ENCODE measurements at regions not wholly inside any gene's neighbourhood (a gene's known extent, or its start where the extent isn't known, plus 50 kb on each side); places are given as distances from the start of the nearest gene placed in this dataset.

DNA sequence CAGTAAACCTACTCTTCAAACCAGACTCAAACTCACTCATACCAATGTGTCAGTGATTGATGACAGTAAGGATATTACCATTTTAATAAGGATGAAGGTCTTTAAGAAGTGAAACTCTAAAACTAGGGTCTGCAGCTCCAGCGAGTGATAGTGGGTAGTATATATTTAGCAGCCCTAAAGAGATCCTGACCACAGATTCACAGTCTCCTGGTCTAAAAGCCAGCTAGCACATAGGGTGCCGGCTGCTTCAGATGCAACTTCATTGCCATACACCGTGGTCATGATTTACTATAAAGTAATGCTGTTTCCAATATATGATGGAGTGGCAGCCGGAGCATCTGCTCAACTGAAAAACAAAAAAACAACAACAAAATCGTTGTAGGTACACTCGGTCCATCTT, 99.6 kb upstream of the MDM1 start:
- Mint-ChIP-seq H3K36me3 (peaks cover 6% of the 10 kb centered on the region), H3K9me3 (peaks cover 13% of the 10 kb centered on the region), H3K27ac (no peak overlapping the region), H3K4me1 (peaks cover 24% of the 10 kb centered on the region), H3K27me3 (ENCODE audit: low read depth) (no peaks in the 10 kb centered on the region), H3K4me3 (no peak overlapping the region)
- ATAC-seq (no peak), DNase-seq (ENCODE audit: low spot score) (no peak)
- CTCF ChIA-PET, result no interaction called here
- POLR2A ChIA-PET, result no interaction called here
- TF ChIP-seq ZNF232 (CRISPR knock-in tag; IDR thresholded peaks at IDR 0.05) (no peak), ESRRA (CRISPR knock-in tag; IDR thresholded peaks at IDR 0.05; ENCODE audit: borderline replicate concordance) (no peak), ZNF121 (CRISPR knock-in tag; IDR thresholded peaks at IDR 0.05) (no peak), OVOL2 (CRISPR knock-in tag; IDR thresholded peaks at IDR 0.05; ENCODE audit: borderline replicate concordance) (no peak), FOXK1 (CRISPR knock-in tag; IDR thresholded peaks at IDR 0.05) (no peak), SP1 (CRISPR knock-in tag; conservative IDR thresholded peaks at IDR 0.05) (no peak)
- TF ChIP-seq, protein P1, sequence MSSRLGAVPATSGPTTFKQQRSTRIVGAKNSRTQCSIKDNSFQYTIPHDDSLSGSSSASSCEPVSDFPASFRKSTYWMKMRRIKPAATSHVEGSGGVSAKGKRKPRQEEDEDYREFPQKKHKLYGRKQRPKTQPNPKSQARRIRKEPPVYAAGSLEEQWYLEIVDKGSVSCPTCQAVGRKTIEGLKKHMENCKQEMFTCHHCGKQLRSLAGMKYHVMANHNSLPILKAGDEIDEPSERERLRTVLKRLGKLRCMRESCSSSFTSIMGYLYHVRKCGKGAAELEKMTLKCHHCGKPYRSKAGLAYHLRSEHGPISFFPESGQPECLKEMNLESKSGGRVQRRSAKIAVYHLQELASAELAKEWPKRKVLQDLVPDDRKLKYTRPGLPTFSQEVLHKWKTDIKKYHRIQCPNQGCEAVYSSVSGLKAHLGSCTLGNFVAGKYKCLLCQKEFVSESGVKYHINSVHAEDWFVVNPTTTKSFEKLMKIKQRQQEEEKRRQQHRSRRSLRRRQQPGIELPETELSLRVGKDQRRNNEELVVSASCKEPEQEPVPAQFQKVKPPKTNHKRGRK (CRISPR knock-in tag; IDR thresholded peaks at IDR 0.05; ENCODE audit: borderline replicate concordance), result no peak

DNA sequence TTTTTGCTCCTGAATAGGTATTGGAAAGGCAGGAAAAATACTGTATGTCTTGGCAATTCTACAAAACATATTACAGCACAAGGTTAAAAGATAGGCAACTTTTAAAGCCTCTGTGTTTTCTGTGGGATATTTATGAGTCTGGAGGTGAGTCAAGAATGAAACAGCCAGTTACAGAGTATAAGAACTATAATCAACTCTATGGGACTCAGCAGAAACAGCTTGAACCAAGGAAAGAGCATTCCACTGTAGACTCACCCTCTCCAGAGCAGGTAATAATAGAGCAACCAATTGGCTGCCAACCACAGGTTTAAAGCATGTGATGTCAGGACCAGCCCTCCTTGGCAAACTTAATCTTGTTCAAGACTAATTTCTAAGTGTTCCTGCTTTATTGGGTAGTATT, 100.5 kb upstream of the MDM1 start:
- DNase-seq (ENCODE audit: low spot score) (no peak), ATAC-seq (no peak)
- H3K27me3 Mint-ChIP-seq (ENCODE audit: low read depth), result no peaks in the 10 kb centered on the region
- ChIA-PET POLR2A (no interaction called here), CTCF (no interaction called here)
- TF ChIP-seq PRRX2 (CRISPR knock-in tag; IDR thresholded peaks at IDR 0.05), result no peak
- TF ChIP-seq FOXK1 (CRISPR knock-in tag; IDR thresholded peaks at IDR 0.05), result no peak
- TF ChIP-seq, protein P2, sequence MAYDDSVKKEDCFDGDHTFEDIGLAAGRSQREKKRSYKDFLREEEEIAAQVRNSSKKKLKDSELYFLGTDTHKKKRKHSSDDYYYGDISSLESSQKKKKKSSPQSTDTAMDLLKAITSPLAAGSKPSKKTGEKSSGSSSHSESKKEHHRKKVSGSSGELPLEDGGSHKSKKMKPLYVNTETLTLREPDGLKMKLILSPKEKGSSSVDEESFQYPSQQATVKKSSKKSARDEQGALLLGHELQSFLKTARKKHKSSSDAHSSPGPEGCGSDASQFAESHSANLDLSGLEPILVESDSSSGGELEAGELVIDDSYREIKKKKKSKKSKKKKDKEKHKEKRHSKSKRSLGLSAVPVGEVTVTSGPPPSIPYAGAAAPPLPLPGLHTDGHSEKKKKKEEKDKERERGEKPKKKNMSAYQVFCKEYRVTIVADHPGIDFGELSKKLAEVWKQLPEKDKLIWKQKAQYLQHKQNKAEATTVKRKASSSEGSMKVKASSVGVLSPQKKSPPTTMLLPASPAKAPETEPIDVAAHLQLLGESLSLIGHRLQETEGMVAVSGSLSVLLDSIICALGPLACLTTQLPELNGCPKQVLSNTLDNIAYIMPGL (CRISPR knock-in tag; IDR thresholded peaks at IDR 0.05), result no peak
- no peak for TF ChIP-seq NFYB (CRISPR knock-in tag; conservative IDR thresholded peaks at IDR 0.05; ENCODE audit: low read depth)
- TF ChIP-seq ATF1 (CRISPR knock-in tag; IDR thresholded peaks at IDR 0.05), result no peak
- TF ChIP-seq, protein P3, sequence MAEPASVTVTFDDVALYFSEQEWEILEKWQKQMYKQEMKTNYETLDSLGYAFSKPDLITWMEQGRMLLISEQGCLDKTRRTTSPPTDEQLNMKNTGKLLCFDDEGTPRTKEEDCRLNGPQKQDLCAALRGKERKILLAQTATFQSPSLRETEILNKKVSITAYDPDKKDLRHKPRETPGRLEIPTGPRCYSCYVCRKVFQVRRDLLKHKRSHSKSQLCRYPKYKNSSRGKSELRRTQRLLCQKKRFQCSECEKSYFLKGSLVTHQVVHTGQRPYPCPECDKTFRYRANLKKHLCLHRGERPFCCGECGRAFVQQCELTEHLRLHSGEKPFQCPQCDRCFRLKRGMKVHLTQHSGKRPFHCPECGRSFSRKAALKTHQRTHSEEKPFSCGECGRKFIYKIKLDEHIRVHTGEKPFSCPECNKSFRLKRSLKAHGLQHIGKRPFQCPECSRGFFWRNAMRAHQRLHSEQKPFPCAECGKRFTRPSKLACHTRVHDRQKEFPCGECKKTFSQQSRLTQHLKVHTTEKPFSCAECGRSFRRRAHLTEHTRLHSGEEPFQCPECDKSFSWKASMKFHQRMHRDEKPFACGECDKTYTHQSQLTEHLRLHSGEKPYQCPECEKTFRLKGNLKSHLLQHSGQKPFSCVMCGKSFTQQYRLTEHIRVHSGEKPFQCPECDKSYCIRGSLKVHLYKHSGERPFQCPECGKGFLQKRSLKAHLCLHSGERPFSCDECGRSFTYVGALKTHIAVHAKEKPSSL (CRISPR knock-in tag; conservative IDR thresholded peaks at IDR 0.05), result no peak
- TF ChIP-seq SOX15 (CRISPR knock-in tag; IDR thresholded peaks at IDR 0.05), result no peak
- TF ChIP-seq RORB (CRISPR knock-in tag; IDR thresholded peaks at IDR 0.05), result no peak
- TF ChIP-seq IRF2 (CRISPR knock-in tag; IDR thresholded peaks at IDR 0.05; ENCODE audit: borderline replicate concordance, low read depth), result no peak
- TF ChIP-seq ETV6 (CRISPR knock-in tag; IDR thresholded peaks at IDR 0.05), result no peak
- TF ChIP-seq TEAD1 (CRISPR knock-in tag; IDR thresholded peaks at IDR 0.05), result no peak
- no peak for TF ChIP-seq SMAD4 (CRISPR knock-in tag; IDR thresholded peaks at IDR 0.05)
- TF ChIP-seq, protein P4, sequence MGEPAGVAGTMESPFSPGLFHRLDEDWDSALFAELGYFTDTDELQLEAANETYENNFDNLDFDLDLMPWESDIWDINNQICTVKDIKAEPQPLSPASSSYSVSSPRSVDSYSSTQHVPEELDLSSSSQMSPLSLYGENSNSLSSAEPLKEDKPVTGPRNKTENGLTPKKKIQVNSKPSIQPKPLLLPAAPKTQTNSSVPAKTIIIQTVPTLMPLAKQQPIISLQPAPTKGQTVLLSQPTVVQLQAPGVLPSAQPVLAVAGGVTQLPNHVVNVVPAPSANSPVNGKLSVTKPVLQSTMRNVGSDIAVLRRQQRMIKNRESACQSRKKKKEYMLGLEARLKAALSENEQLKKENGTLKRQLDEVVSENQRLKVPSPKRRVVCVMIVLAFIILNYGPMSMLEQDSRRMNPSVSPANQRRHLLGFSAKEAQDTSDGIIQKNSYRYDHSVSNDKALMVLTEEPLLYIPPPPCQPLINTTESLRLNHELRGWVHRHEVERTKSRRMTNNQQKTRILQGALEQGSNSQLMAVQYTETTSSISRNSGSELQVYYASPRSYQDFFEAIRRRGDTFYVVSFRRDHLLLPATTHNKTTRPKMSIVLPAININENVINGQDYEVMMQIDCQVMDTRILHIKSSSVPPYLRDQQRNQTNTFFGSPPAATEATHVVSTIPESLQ (CRISPR knock-in tag; IDR thresholded peaks at IDR 0.05), result no peak
- no peak for TF ChIP-seq TCF7 (CRISPR knock-in tag; IDR thresholded peaks at IDR 0.05; ENCODE audit: low read depth)
- TF ChIP-seq ZBTB21 (CRISPR knock-in tag; IDR thresholded peaks at IDR 0.05; ENCODE audit: borderline replicate concordance), result no peak
- no peak for TF ChIP-seq JUN (CRISPR knock-in tag; IDR thresholded peaks at IDR 0.05)
- TF ChIP-seq KAT7 (CRISPR knock-in tag; IDR thresholded peaks at IDR 0.05; ENCODE audit: borderline replicate concordance), result no peak
- TF ChIP-seq, protein P5, sequence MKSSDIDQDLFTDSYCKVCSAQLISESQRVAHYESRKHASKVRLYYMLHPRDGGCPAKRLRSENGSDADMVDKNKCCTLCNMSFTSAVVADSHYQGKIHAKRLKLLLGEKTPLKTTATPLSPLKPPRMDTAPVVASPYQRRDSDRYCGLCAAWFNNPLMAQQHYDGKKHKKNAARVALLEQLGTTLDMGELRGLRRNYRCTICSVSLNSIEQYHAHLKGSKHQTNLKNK (CRISPR knock-in tag; IDR thresholded peaks at IDR 0.05), result no peak
- peaks cover 20% of the 10 kb centered on the region for H3K4me1 Mint-ChIP-seq
- H3K27ac Mint-ChIP-seq, result no peak overlapping the region
- peaks cover 6% of the 10 kb centered on the region for H3K36me3 Mint-ChIP-seq
- H3K4me3 Mint-ChIP-seq, result no peak overlapping the region
- H3K9me3 Mint-ChIP-seq, result peaks cover 13% of the 10 kb centered on the region
